ENCODE measurements at regions not wholly inside any gene's neighbourhood (a gene's known extent, or its start where the extent isn't known, plus 50 kb on each side); places are given as distances from the start of the nearest gene placed in this dataset.

GRCh38 chr5:124263680-124264491, 482.6 kb downstream of the ZNF608 start:
- H3K27me3 ChIP-seq (ENCODE audit: control insufficient read depth, insufficient read depth, low read length), result no peaks in the 10 kb centered on the region
- no peak overlapping the region for H3K9ac ChIP-seq (ENCODE audit: low read length)
- H3K27ac ChIP-seq (ENCODE audit: low read depth, low read length), result no peak overlapping the region
- no peak overlapping the region for H3K4me3 ChIP-seq (ENCODE audit: low read length)
- H3K36me3 ChIP-seq (ENCODE audit: control insufficient read depth, insufficient read depth, low read length), result no peaks in the 10 kb centered on the region
- H3K4me1 ChIP-seq (ENCODE audit: control insufficient read depth, insufficient read depth, low read length), result peaks cover 14% of the 10 kb centered on the region

GRCh38 chr5:124262991-124263571, 483.4 kb downstream of the ZNF608 start:
- Histone ChIP-seq H3K4me1 (ENCODE audit: control insufficient read depth, insufficient read depth, low read length) (peaks cover 14% of the 10 kb centered on the region), H3K27ac (ENCODE audit: low read depth, low read length) (no peak overlapping the region), H3K9ac (ENCODE audit: low read length) (no peak overlapping the region), H3K27me3 (ENCODE audit: control insufficient read depth, insufficient read depth, low read length) (no peaks in the 10 kb centered on the region), H3K4me3 (ENCODE audit: low read length) (no peak overlapping the region), H3K36me3 (ENCODE audit: control insufficient read depth, insufficient read depth, low read length) (no peaks in the 10 kb centered on the region)

- no peaks in the 10 kb centered on the region for H3K36me3 ChIP-seq (ENCODE audit: control insufficient read depth, insufficient read depth, low read length)
- H3K9ac ChIP-seq (ENCODE audit: low read length), result no peak overlapping the region
- no peaks in the 10 kb centered on the region for H3K27me3 ChIP-seq (ENCODE audit: control insufficient read depth, insufficient read depth, low read length)
- peak overlapping the region; percentile 5 for H3K4me3 ChIP-seq (ENCODE audit: low read length)
- no peak overlapping the region for H3K27ac ChIP-seq (ENCODE audit: low read depth, low read length)
- peaks cover 14% of the 10 kb centered on the region for H3K4me1 ChIP-seq (ENCODE audit: control insufficient read depth, insufficient read depth, low read length)
These were observed 484.0 kb downstream of the ZNF608 start for GRCh38 chr5:124262470-124262869.

GRCh38 chr5:124261848-124262247, 484.6 kb downstream of the ZNF608 start:
- Histone ChIP-seq H3K27me3 (ENCODE audit: control insufficient read depth, insufficient read depth, low read length) (no peaks in the 10 kb centered on the region), H3K9ac (ENCODE audit: low read length) (no peak overlapping the region), H3K4me1 (ENCODE audit: control insufficient read depth, insufficient read depth, low read length) (peaks cover 14% of the 10 kb centered on the region), H3K4me3 (ENCODE audit: low read length) (no peak overlapping the region), H3K36me3 (ENCODE audit: control insufficient read depth, insufficient read depth, low read length) (no peaks in the 10 kb centered on the region), H3K27ac (ENCODE audit: low read depth, low read length) (no peak overlapping the region)

- Histone ChIP-seq H3K27ac (ENCODE audit: low read depth, low read length) (no peak overlapping the region), H3K4me3 (ENCODE audit: low read length) (no peak overlapping the region), H3K4me1 (ENCODE audit: control insufficient read depth, insufficient read depth, low read length) (peaks cover 14% of the 10 kb centered on the region), H3K27me3 (ENCODE audit: control insufficient read depth, insufficient read depth, low read length) (no peaks in the 10 kb centered on the region), H3K36me3 (ENCODE audit: control insufficient read depth, insufficient read depth, low read length) (no peaks in the 10 kb centered on the region), H3K9ac (ENCODE audit: low read length) (no peak overlapping the region)
These were observed 485.4 kb downstream of the ZNF608 start for GRCh38 chr5:124260921-124261515.

GRCh38 chr5:124259017-124259416, 487.4 kb downstream of the ZNF608 start:
- H3K9ac ChIP-seq (ENCODE audit: low read length), result no peak overlapping the region
- H3K36me3 ChIP-seq (ENCODE audit: control insufficient read depth, insufficient read depth, low read length), result no peaks in the 10 kb centered on the region
- peaks cover 14% of the 10 kb centered on the region for H3K4me1 ChIP-seq (ENCODE audit: control insufficient read depth, insufficient read depth, low read length)
- H3K27ac ChIP-seq (ENCODE audit: low read depth, low read length), result no peak overlapping the region
- H3K27me3 ChIP-seq (ENCODE audit: control insufficient read depth, insufficient read depth, low read length), result no peaks in the 10 kb centered on the region
- H3K4me3 ChIP-seq (ENCODE audit: low read length), result no peak overlapping the region

- Histone ChIP-seq H3K36me3 (ENCODE audit: control insufficient read depth, insufficient read depth, low read length) (no peaks in the 10 kb centered on the region), H3K9ac (ENCODE audit: low read length) (no peak overlapping the region), H3K27ac (ENCODE audit: low read depth, low read length) (no peak overlapping the region), H3K4me1 (ENCODE audit: control insufficient read depth, insufficient read depth, low read length) (peaks cover 5% of the 10 kb centered on the region), H3K27me3 (ENCODE audit: control insufficient read depth, insufficient read depth, low read length) (no peaks in the 10 kb centered on the region), H3K4me3 (ENCODE audit: low read length) (no peak overlapping the region)
These were observed 489.4 kb downstream of the ZNF608 start for GRCh38 chr5:124257048-124257447.

GRCh38 chr5:124253203-124253810, 493.1 kb downstream of the ZNF608 start:
- Histone ChIP-seq H3K4me3 (ENCODE audit: low read length) (no peak overlapping the region), H3K27me3 (ENCODE audit: control insufficient read depth, insufficient read depth, low read length) (no peaks in the 10 kb centered on the region), H3K9ac (ENCODE audit: low read length) (no peak overlapping the region), H3K27ac (ENCODE audit: low read depth, low read length) (no peak overlapping the region), H3K4me1 (ENCODE audit: control insufficient read depth, insufficient read depth, low read length) (no peaks in the 10 kb centered on the region), H3K36me3 (ENCODE audit: control insufficient read depth, insufficient read depth, low read length) (no peaks in the 10 kb centered on the region)

GRCh38 chr5:124252747-124253146, 493.7 kb downstream of the ZNF608 start:
- no peak overlapping the region for H3K4me3 ChIP-seq (ENCODE audit: low read length)
- no peak overlapping the region for H3K9ac ChIP-seq (ENCODE audit: low read length)
- no peaks in the 10 kb centered on the region for H3K36me3 ChIP-seq (ENCODE audit: control insufficient read depth, insufficient read depth, low read length)
- H3K27me3 ChIP-seq (ENCODE audit: control insufficient read depth, insufficient read depth, low read length), result no peaks in the 10 kb centered on the region
- H3K27ac ChIP-seq (ENCODE audit: low read depth, low read length), result no peak overlapping the region
- H3K4me1 ChIP-seq (ENCODE audit: control insufficient read depth, insufficient read depth, low read length), result no peaks in the 10 kb centered on the region

- Histone ChIP-seq H3K9ac (ENCODE audit: low read length) (no peak overlapping the region), H3K27ac (ENCODE audit: low read depth, low read length) (no peak overlapping the region)
These were observed 494.2 kb downstream of the ZNF608 start for GRCh38 chr5:124252191-124252638.

GRCh38 chr5:124245276-124245675, 501.2 kb downstream of the ZNF608 start:
- no peaks in the 10 kb centered on the region for H3K36me3 ChIP-seq (ENCODE audit: control insufficient read depth, insufficient read depth, low read length)
- no peak overlapping the region for H3K27ac ChIP-seq (ENCODE audit: low read depth, low read length)
- no peaks in the 10 kb centered on the region for H3K27me3 ChIP-seq (ENCODE audit: control insufficient read depth, insufficient read depth, low read length)
- H3K9ac ChIP-seq (ENCODE audit: low read length), result no peak overlapping the region
- H3K4me3 ChIP-seq (ENCODE audit: low read length), result no peak overlapping the region
- H3K4me1 ChIP-seq (ENCODE audit: control insufficient read depth, insufficient read depth, low read length), result no peaks in the 10 kb centered on the region

More at GRCh38 chr5:124252191-124252638, 494.2 kb downstream of the ZNF608 start:
- no peaks in the 10 kb centered on the region for H3K36me3 ChIP-seq (ENCODE audit: control insufficient read depth, insufficient read depth, low read length)
- no peaks in the 10 kb centered on the region for H3K4me1 ChIP-seq (ENCODE audit: control insufficient read depth, insufficient read depth, low read length)
- no peaks in the 10 kb centered on the region for H3K27me3 ChIP-seq (ENCODE audit: control insufficient read depth, insufficient read depth, low read length)
- H3K4me3 ChIP-seq (ENCODE audit: low read length), result no peak overlapping the region

- no peaks in the 10 kb centered on the region for H3K27me3 ChIP-seq (ENCODE audit: control insufficient read depth, insufficient read depth, low read length)
- no peaks in the 10 kb centered on the region for H3K4me1 ChIP-seq (ENCODE audit: control insufficient read depth, insufficient read depth, low read length)
- no peak overlapping the region for H3K9ac ChIP-seq (ENCODE audit: low read length)
- H3K4me3 ChIP-seq (ENCODE audit: low read length), result no peak overlapping the region
- no peak overlapping the region for H3K27ac ChIP-seq (ENCODE audit: low read depth, low read length)
- no peaks in the 10 kb centered on the region for H3K36me3 ChIP-seq (ENCODE audit: control insufficient read depth, insufficient read depth, low read length)
These were observed 505.7 kb downstream of the ZNF608 start for GRCh38 chr5:124240732-124241131.

Data from rectal smooth muscle tissue (tissue), 1 donor.